Skeletal muscle cell (primary cell): ENCODE measurements at regions not wholly inside any gene's neighbourhood (a gene's known extent, or its start where the extent isn't known, plus 50 kb on each side); places are given as distances from the start of the nearest gene placed in this dataset.
"Not testable (repeated sequence)": the region's sequence is repeated elsewhere in the genome, so short reads cannot be mapped to it uniquely, and the experiment has no call there.

Source experiments
- DNase-seq: peaks from one replicate; pipeline ENCODE4 v3.0.0-alpha.2; 2010; ENCODE audit warnings: low read depth
- H3K4me3 ChIP-seq: 2 replicates; pipeline ENCODE4 v1.5.1; 2011; ENCODE audit warnings: low read depth, mild to moderate bottlenecking, control low read depth, low read length, moderate library complexity

DNA sequence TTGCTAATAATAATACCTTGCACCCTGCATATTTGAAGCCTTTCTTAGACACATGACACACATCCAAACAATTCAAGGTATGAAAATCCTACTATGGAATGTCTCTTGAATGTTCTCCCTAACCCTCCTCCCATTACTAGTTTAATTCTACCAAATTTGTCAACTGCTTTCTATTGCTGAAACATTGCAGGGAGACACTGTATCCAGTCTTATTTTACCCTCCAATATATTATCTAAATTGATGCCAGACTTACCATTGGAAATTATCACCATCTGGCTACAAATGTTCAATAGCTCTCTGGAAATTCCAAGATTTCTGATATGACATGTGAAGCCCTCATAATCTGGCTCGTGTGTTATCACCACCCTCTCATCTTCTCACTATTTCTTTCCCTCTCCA lies 1027.3 kb upstream of the CITED2 start:
- no peak overlapping the region for H3K4me3 ChIP-seq
- no peak for DNase-seq

GRCh38 chr6:140398076-140398475 lies 1023.6 kb upstream of the CITED2 start:
- no peak overlapping the region for H3K4me3 ChIP-seq
- no peak for DNase-seq

DNA sequence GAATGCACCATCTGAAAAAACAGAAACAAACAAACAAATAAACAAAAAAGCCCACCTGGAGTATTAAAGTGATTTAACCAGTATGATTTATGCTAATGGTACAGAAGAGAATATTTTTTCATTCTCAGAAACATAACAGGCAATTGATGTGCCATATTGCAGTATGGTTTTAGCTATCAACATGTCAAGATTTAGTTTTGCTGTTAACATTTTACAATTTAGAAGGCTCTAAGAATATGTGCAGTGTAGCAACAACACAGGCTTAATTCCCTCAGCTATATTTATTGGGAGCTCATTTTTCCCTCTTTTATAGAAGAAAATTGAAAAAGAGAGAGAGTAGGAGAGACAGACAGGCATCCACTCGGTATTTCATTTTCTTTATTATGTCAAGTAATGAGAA lies 1022.7 kb upstream of the CITED2 start:
- H3K4me3 ChIP-seq, result no peak overlapping the region
- DNase-seq, result no peak

DNA sequence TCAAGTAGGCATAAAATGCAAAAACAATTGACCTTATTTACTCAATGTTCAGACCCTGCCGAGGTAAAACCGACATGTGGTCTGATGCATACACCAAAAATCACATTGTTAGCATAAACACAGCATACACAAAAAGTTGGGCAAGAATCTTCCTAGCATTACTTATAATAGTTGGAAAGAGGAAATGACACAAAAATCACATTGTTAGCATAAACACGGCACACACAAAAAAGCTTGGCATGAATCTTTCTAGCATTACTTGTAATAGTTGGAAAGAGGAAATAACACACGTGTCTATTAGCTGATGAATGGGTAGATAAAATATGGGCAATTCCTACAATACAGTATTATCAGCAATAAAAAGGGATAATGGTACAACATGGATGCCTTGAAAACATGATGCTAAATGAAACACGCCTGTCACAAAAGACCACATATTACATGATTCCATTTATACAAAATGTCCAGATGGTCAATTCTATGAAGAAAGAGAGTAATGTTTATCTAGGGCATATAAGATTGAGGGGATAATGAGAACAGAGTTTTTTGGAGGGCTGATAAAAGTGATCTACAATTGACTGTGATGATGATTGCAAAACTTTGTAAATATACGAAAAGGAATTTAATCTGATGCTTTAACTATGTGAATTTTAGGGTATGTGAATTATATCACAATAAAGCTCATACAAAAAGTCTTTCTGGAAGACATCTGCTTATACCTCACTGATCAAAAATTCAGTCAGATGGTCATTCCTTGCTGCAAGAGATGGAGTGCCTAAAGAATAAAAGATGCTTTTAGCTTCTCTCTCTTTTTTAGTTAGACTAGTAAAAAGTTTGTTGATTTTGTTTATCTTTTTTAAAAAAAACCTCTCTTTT lies 1019.5 kb upstream of the CITED2 start:
- no peak for DNase-seq
- no peak overlapping the region for H3K4me3 ChIP-seq

DNA sequence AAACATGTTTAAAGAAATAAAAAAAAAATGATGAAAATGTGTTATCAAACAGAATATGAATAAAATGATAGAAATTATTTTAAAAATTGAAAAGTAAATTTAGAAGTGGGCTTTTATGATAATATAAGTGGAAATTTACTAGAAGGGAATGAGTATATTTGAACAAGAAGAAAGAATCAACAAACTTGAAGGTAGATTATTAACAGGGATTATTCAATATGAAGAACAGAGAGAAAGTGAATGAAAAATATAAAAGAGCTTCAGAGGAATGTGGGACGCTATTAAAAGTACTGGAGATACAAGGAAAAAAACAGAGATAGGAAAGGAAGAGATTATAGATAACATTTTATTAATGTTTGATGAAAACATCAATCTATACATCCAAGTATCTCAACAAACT lies 1014.4 kb upstream of the CITED2 start:
- DNase-seq, result no peak
- H3K4me3 ChIP-seq, result no peak overlapping the region

DNA sequence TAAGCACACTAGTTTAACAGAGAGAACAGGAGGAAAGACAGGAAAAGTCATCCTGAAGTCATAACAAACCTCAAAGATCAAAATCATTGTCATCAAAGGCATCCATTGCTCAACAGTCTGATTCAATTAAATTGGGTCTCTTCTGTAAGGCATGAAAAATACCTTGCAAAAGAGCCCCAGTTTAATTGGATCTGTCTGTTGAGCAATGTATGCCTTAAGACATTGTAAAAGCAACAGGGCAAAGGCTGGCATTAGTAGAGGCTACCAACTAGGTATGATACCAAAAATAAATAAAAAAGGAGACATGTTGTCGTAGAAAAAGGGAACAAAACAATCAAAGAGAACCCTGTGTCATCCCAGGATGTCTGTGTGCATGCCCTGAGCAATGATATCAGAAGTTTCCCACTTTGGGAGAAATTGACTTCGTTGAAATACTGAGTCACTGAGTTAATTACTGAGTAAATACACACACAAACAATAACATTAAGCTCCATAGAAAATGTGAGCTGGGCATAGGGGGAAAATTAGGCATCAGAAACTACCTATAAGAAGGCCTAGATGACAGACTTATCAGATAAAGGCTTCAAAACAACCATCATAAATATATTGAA lies 1013.8 kb upstream of the CITED2 start:
- no peak for DNase-seq
- no peak overlapping the region for H3K4me3 ChIP-seq

DNA sequence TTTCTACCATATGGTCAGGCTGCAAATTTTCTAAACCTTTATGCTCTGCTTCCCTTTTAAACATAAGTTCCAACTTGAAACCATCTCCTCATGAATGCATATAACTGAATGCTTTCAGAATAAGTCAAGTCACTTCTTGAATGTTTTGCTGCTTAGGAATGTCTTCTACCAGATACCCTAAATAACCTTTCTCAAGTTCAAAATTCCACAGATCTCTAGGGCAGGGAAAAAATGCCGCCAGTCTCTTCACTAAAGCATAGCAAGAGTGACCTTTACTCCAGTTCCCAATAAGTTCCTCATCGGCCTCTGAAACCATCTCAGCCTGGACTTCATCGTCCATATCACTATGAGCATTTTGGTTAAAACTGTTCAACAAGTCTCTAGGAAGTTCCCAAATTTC lies 1011.2 kb upstream of the CITED2 start:
- no peak for DNase-seq
- H3K4me3 ChIP-seq, result no peak overlapping the region

DNA sequence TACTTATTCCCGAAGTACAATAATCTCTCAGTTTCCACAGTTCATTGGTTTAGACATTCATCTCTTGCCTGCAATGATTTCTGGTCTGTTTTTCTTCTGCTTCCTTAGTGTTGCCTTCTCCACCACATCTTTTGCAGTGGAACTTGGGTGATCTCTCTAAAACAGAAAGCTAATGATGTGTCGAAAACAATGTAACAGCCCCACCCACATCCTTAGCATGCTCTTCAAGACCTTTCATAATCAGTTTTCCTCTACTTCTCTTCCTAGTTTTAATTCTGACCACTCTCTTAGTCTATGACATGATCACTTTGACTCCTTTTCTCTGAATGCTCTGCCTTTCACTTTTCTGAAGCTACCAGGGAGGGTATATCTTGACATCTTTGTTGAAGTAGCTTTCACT lies 1007.9 kb upstream of the CITED2 start:
- no peak for DNase-seq
- H3K4me3 ChIP-seq, result no peak overlapping the region

- no peak overlapping the region for H3K4me3 ChIP-seq
- DNase-seq, result no peak
These were observed 1006.2 kb upstream of the CITED2 start for GRCh38 chr6:140380427-140381218.

DNA sequence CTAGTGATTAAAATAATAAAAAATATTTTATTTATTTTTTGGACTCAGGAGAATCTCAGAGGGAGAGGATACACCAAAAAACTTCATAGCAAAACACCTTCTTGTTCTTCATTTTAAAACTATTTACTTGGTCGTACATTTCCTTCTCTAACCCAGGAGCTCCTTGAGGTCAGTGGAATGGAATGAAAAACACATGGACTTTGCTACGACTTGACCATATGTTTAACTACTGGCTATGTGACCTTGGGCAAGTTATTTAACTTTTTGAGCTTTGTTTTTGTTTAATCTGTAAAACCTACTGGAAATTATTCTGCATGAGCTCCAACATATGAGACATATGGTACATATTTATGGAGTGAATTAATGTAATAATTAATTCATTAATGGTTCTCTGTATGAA lies 1005.5 kb upstream of the CITED2 start:
- DNase-seq, result no peak
- no peak overlapping the region for H3K4me3 ChIP-seq

GRCh38 chr6:140376209-140376608 lies 1001.8 kb upstream of the CITED2 start:
- no peak overlapping the region for H3K4me3 ChIP-seq
- no peak for DNase-seq

GRCh38 chr6:140373728-140374127 lies 999.3 kb upstream of the CITED2 start:
- H3K4me3 ChIP-seq, DNase-seq: not testable (repeated sequence)

- H3K4me3 ChIP-seq, result no peak overlapping the region
- DNase-seq, result no peak
These were observed 997.6 kb upstream of the CITED2 start for GRCh38 chr6:140372064-140372463.

DNA sequence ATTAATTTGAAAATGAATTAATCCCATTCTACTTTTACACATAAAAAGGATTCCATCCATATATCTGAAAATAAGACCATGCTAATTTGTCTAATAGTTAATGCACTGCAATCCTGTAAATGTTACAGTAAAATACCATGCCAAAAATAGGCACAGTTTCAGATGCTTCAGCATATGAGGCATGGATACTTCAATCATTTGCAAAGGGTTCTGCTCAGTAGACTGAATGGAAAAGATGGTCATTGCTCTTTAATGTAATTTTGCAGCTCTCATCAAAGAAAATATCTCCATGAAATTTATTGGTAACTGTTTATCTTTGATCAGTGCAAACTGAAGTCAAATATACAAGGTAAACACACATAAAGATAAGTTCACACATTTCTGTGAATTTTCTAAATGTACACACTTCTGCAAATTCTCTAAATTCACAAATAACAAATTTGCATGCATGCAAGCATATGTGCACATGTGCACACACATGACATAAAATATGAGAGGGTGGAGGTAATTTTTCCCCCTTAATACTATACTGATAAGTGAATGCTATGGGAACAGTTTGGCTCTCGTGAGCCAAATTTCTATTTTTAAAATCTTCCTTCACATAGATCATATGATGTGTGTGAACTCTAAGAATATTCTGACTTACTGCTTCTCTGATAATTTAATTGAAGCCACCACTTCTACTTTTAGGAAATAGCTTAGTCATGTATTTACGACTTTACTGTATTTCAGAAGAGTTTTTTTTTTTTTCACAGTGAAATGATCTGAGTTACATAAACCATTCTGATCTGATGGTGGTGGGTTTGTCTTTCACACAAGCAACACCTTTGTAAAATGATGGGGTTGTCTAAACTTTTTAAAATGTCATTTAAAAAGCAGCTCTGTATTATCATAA lies 996.8 kb upstream of the CITED2 start:
- H3K4me3 ChIP-seq, result no peak overlapping the region
- no peak for DNase-seq

DNA sequence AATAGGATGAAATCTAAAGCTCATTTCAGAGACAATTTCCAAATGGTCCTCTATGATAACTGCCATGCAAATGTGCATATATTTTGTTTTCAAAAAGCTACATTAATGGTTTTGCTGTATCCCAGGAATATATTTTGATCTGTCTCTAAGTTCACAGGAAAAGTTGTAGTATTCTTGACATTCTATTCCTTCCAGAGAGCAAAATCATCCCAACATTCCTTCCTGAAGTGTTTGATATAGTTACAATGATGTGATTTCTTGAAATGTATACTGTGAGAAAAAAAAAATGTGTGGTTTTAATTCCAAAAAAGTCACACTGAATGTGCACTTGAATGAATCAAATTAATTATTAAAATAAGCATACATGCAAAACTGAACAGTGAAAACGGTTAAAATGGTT lies 996.0 kb upstream of the CITED2 start:
- no peak overlapping the region for H3K4me3 ChIP-seq
- no peak for DNase-seq

DNA sequence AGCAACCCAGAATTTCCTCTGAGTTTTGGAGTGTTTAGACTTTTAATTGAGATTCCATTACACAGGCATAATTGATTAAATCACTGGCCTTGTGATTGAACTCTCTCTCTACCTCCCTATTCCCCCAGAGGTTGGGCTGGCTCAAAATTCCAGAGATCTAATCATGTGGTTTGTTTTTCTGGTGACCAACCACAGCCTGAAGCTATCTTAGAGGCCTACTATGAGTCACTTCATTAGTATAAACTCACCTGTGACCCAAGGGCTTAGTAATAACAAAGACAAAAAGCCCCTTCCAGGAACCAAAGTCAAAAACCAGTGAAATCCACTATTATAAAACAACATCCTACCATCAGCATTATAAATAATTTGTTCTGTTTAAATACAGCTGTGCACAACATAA lies 992.5 kb upstream of the CITED2 start:
- H3K4me3 ChIP-seq, result no peak overlapping the region
- DNase-seq, result no peak

- H3K4me3 ChIP-seq, result no peak overlapping the region
- DNase-seq, result no peak
These were observed 990.5 kb upstream of the CITED2 start for GRCh38 chr6:140364916-140365315.

DNA sequence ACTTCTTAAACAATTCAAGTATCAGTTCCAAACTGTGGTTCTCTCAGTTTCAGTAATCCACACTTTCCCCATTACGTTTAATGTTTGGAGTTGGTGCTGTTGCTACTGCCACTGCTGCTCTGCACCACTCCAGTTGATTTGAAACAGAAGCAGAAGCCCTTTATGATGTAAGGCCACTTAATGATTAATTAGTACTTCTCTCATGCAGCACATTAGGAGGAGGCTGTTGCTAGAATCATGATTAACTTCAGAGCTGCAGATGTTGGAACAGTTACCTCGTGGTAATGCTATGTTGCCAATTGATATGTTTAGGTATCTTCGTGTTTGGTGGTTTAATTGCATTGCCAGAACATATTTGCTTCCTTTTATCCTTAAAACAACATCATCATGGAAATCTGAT lies 986.2 kb upstream of the CITED2 start:
- no peak overlapping the region for H3K4me3 ChIP-seq
- no peak for DNase-seq

- no peak for DNase-seq
- no peak overlapping the region for H3K4me3 ChIP-seq
These were observed 981.0 kb upstream of the CITED2 start for GRCh38 chr6:140355476-140355875.
